Upper lobe of left lung (tissue), 6 donors: ENCODE measurements at regions not wholly inside any gene's neighbourhood (a gene's known extent, or its start where the extent isn't known, plus 50 kb on each side); places are given as distances from the start of the nearest gene placed in this dataset.

Experiments used
- ATAC-seq, 2 donors: fragments of 200-7000 bp; cut with Tn5 transposase; one replicate each; pipeline ENCODE4 v1.9.1; 2022; ENCODE audit warnings: mild to moderate bottlenecking in 2 of 2, moderate library complexity in 2 of 2; ENCODE audit not compliant: low FRiP score in 2 of 2
- DNase-seq, 2 donors: peaks; one replicate each; pipeline ENCODE4 v3.0.0-alpha.2; 2019 to 2020
- H3K27ac ChIP-seq, 4 donors: fragments of 200-600 bp; sonication (generic); one replicate each; pipeline ENCODE4 v1.5.1; 2016 to 2019
- H3K27me3 ChIP-seq, 4 donors: fragments of 200-600 bp; sonication (generic); one replicate each; pipeline ENCODE4 v1.5.1; 2017 to 2019
- H3K36me3 ChIP-seq, 4 donors: fragments of 200-600 bp; sonication (generic); one replicate each; pipeline ENCODE4 v1.5.1; 2016 to 2019
- H3K4me1 ChIP-seq, 4 donors: fragments of 200-600 bp; sonication (generic); one replicate each; pipeline ENCODE4 v1.5.1; 2018 to 2019
- H3K4me3 ChIP-seq, 4 donors: fragments of 200-600 bp; sonication (generic); one replicate each; pipeline ENCODE4 v1.5.1; 2017 to 2019; ENCODE audit warnings: mild to moderate bottlenecking in 2 of 4, moderate library complexity in 1 of 4
- H3K9me3 ChIP-seq, 4 donors: fragments of 200-600 bp; sonication (generic); one replicate each; pipeline ENCODE4 v1.5.1; 2018 to 2019
- CTCF ChIP-seq, 6 experiments: fragments of 450-650 bp in 4 of 6; fragments of 200-600 bp in 2 of 6; sonication (generic) in 2 of 6; IDR thresholded peaks; one replicate each; pipeline ENCODE4 v1.5.1; 2016 to 2019; ENCODE audit warnings: antibody characterized with exemption in 6 of 6
- EP300 ChIP-seq, 4 donors: sonication (generic); formaldehyde crosslinking; IDR thresholded peaks; one replicate each; pipeline ENCODE4 v1.5.1; 2017; ENCODE audit warnings: antibody characterized with exemption in 4 of 4, control low read depth in 2 of 4
- POLR2A ChIP-seq, 4 donors: fragments of 450-650 bp; IDR thresholded peaks; one replicate each; pipeline ENCODE4 v1.5.1; 2016 to 2017; ENCODE audit warnings: antibody characterized with exemption in 4 of 4, mild to moderate bottlenecking in 2 of 4
- POLR2AphosphoS5 ChIP-seq, 2 donors: sonication (generic); formaldehyde crosslinking; IDR thresholded peaks; one replicate each; pipeline ENCODE4 v1.5.1; 2017; ENCODE audit warnings: antibody characterized with exemption in 2 of 2
- WGBS, 2 donors: methylation state at CpG; one replicate each; pipeline ENCODE4 v1.1.5; 2017 to 2018; 5-methylcytosine and 5-hydroxymethylcytosine counted together
- donor health status: DM: no; HTN: no; CAD: no; lungs with moderate emphysema.
- donor health status: DM: no; HTN: yes; CAD: no; lungs with severe emphysema.

DNA sequence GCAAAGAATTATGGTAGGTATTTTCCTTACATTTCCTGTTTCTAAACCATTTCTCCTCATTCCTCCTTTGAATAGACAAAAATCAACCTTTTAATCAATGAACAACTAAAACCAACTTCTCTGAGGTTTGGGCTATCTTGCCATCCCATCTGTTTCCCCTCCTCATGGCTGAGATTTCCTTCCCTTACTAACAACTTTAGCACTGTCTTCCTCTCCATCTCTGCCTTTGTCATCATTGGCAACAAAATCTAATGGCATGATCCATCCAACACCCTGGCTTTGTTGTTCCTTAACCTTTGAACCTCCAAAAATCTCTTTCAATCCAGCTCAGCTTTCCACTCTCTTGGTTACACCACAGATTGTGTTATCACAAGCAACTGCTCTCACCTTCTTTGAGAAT is 95.3 kb upstream of the FAM136A start:
- no peak for ATAC-seq
- TF ChIP-seq POLR2AphosphoS5 (IDR thresholded peaks at IDR 0.05), result no peak
- no peak for TF ChIP-seq POLR2A (IDR thresholded peaks at IDR 0.05)
- TF ChIP-seq EP300 (IDR thresholded peaks at IDR 0.05), result no peak
- TF ChIP-seq CTCF (IDR thresholded peaks at IDR 0.05), result no peak
- Histone ChIP-seq H3K27me3 (no peaks in the 10 kb centered on the region), H3K4me3 (no peak overlapping the region), H3K9me3 (no peaks in the 10 kb centered on the region), H3K36me3 (no peaks in the 10 kb centered on the region), H3K27ac (no peak overlapping the region), H3K4me1 (no peaks in the 10 kb centered on the region)
- no peak for DNase-seq

DNA sequence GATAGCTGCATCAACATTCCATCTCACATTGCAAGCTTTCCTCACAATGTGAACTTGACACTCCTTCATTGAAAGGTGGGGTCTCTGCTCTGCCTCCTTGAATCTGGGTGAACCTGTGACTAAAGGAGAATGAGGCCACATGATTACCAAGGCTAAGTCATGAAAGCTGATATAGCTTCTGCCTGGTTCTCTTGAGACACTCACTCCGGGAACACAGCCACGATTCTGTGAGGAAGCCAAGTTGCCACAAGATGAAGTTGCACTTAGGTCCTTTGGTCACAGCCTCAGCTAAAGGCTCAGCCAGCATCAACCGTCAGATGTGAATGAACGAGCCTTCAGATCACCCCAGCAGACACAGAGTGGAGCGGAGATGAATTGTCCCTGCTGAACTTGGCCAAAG is 94.7 kb upstream of the FAM136A start:
- ATAC-seq (no peak), DNase-seq (no peak)
- Histone ChIP-seq H3K4me1 (no peaks in the 10 kb centered on the region), H3K27me3 (no peaks in the 10 kb centered on the region), H3K36me3 (no peaks in the 10 kb centered on the region), H3K9me3 (no peaks in the 10 kb centered on the region), H3K4me3 (no peak overlapping the region), H3K27ac (no peak overlapping the region)
- 47 to 61% methylated on average over 5 of the region's 5 CpGs for WGBS, 2 donors
- TF ChIP-seq POLR2AphosphoS5 (IDR thresholded peaks at IDR 0.05) (no peak), EP300 (IDR thresholded peaks at IDR 0.05) (no peak), CTCF (IDR thresholded peaks at IDR 0.05) (no peak), POLR2A (IDR thresholded peaks at IDR 0.05) (no peak)

DNA sequence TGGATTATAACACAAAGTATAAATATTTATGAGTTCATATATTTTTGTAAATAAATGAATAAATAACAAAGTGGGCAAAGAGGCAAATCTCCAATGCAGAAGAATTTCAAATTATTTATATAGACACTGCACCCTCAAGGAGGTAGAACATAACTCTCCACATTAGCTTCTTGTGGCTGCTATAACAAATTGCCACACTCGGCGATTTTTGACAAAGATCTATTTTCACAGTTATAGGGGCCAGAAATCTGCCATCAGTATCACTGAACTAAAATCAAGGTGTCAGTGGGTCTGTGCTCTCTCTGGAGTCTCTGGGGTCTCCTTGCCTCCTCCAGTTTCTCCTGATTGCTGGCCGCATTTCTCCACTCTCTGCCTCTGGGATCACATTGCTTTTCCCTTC is 92.0 kb upstream of the FAM136A start:
- no peak overlapping the region for H3K4me3 ChIP-seq
- no peaks in the 10 kb centered on the region for H3K27me3 ChIP-seq
- WGBS, 2 donors, result 87 to 93% methylated on average over 3 of the region's 3 CpGs
- H3K27ac ChIP-seq, result no peak overlapping the region
- no peaks in the 10 kb centered on the region for H3K9me3 ChIP-seq
- H3K4me1 ChIP-seq, result no peaks in the 10 kb centered on the region
- no peaks in the 10 kb centered on the region for H3K36me3 ChIP-seq
- TF ChIP-seq EP300 (IDR thresholded peaks at IDR 0.05) (no peak), CTCF (IDR thresholded peaks at IDR 0.05) (no peak), POLR2A (IDR thresholded peaks at IDR 0.05) (no peak)
- ATAC-seq (no peak), DNase-seq (no peak)

GRCh38 chr2:70391988-70392387 is 90.1 kb upstream of the FAM136A start:
- no peak for TF ChIP-seq EP300 (IDR thresholded peaks at IDR 0.05)
- no peak for TF ChIP-seq POLR2AphosphoS5 (IDR thresholded peaks at IDR 0.05)
- no peak for TF ChIP-seq POLR2A (IDR thresholded peaks at IDR 0.05)
- no peak for TF ChIP-seq CTCF (IDR thresholded peaks at IDR 0.05)
- Histone ChIP-seq H3K27ac (no peak overlapping the region), H3K4me3 (no peak overlapping the region), H3K27me3 (no peaks in the 10 kb centered on the region), H3K9me3 (no peaks in the 10 kb centered on the region), H3K4me1 (no peaks in the 10 kb centered on the region), H3K36me3 (no peaks in the 10 kb centered on the region)
- 93 to 100% methylated on average over 1 of the region's 1 CpG for WGBS, 2 donors
- ATAC-seq (peak in 1 of 2 donors; percentile 23), DNase-seq (no peak)

- Histone ChIP-seq H3K4me1 (no peaks in the 10 kb centered on the region), H3K4me3 (no peak overlapping the region), H3K36me3 (no peaks in the 10 kb centered on the region), H3K9me3 (no peaks in the 10 kb centered on the region), H3K27me3 (no peaks in the 10 kb centered on the region), H3K27ac (no peak overlapping the region)
- ATAC-seq, result no peak
- no peak for TF ChIP-seq EP300 (IDR thresholded peaks at IDR 0.05)
- no peak for TF ChIP-seq POLR2AphosphoS5 (IDR thresholded peaks at IDR 0.05)
- TF ChIP-seq CTCF (IDR thresholded peaks at IDR 0.05), result no peak
- no peak for TF ChIP-seq POLR2A (IDR thresholded peaks at IDR 0.05)
- no peak for DNase-seq
Observed at GRCh38 chr2:70391259-70391658, 89.4 kb upstream of the FAM136A start.
